ENCODE measurements at regions not wholly inside any gene's neighbourhood (a gene's known extent, or its start where the extent isn't known, plus 50 kb on each side); places are given as distances from the start of the nearest gene placed in this dataset.

- DNase-seq (ENCODE audit: low spot score in 2 of 2) = no peak
- WGBS, 2 donors = 55 to 65% methylated on average over 3 of the region's 3 CpGs
These were observed 70.1 kb upstream of the ARL4D start for GRCh38 chr17:43328650-43329049.

GRCh38 chr17:43327834-43328420, 70.9 kb upstream of the ARL4D start:
- intact Hi-C loops (cut with DNase I; ENCODE audit: low total_unique reads) = no loop called here
- 61 to 69% methylated on average over 9 of the region's 9 CpGs for WGBS, 2 donors
- TF ChIP-seq POLR2A (IDR thresholded peaks at IDR 0.05) (no peak), CTCF (IDR thresholded peaks at IDR 0.05) (no peak)

More at GRCh38 chr17:43328650-43329049, 70.1 kb upstream of the ARL4D start:
- TF ChIP-seq CTCF (IDR thresholded peaks at IDR 0.05) = no peak
- TF ChIP-seq POLR2A (IDR thresholded peaks at IDR 0.05) = no peak
- no peak overlapping the region for H3K4me3 ChIP-seq (ENCODE audit: low read depth, poor library complexity, severe bottlenecking)
- intact Hi-C loops (cut with DNase I; ENCODE audit: low total_unique reads) = no loop called here

GRCh38 chr17:43327421-43327820, 71.4 kb upstream of the ARL4D start:
- no peak for DNase-seq (ENCODE audit: low spot score in 2 of 2)
- WGBS, 2 donors = 57 to 59% methylated on average over 4 of the region's 4 CpGs
- intact Hi-C loops (cut with DNase I; ENCODE audit: low total_unique reads) = no loop called here

More at GRCh38 chr17:43327834-43328420, 70.9 kb upstream of the ARL4D start:
- peak in 1 of 2 donors; percentile 15 for DNase-seq (ENCODE audit: low spot score in 2 of 2)
- no peak overlapping the region for H3K4me3 ChIP-seq (ENCODE audit: low read depth, poor library complexity, severe bottlenecking)

DNA sequence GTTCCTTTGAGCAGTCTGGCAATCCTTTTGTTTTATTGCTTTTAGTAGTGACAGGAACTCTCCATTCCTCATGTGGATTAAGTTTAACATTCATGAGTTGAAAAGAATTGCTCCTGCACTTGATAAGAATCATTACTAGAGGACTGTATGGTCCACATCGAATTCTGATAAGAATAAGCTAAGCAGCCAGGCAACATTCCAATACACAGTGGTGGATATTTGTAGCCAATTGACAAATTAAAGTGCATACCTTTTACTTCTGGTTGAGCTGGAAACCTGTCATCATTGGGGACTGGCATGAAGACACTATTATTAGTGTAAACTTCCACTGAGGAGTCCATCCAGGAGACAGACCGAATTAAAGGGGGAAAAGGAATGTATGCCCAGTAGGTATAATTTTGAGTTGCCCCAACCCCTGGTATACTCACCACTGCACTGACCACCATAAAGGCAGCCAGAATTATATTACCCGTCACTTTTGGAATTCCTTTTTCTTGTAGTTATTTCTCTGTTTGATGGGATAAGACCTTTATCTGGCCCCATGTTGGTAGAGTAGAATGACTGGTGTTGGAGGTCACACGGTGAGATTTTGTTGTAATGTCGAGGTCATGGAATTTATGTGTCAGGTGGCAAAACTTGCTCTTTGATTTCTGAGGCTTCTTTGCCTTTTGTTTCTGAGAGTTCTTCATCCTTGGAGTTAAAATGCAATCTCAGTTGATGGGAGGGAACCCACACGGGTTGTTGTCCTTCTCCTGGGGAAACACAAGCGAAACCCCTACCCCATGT, 72.1 kb upstream of the ARL4D start:
- 75 to 80% methylated on average over 7 of the region's 7 CpGs for WGBS, 2 donors

More at GRCh38 chr17:43327421-43327820, 71.4 kb upstream of the ARL4D start:
- TF ChIP-seq POLR2A (IDR thresholded peaks at IDR 0.05) (no peak), CTCF (IDR thresholded peaks at IDR 0.05) (no peak)
- H3K4me3 ChIP-seq (ENCODE audit: low read depth, poor library complexity, severe bottlenecking) = no peak overlapping the region

DNA sequence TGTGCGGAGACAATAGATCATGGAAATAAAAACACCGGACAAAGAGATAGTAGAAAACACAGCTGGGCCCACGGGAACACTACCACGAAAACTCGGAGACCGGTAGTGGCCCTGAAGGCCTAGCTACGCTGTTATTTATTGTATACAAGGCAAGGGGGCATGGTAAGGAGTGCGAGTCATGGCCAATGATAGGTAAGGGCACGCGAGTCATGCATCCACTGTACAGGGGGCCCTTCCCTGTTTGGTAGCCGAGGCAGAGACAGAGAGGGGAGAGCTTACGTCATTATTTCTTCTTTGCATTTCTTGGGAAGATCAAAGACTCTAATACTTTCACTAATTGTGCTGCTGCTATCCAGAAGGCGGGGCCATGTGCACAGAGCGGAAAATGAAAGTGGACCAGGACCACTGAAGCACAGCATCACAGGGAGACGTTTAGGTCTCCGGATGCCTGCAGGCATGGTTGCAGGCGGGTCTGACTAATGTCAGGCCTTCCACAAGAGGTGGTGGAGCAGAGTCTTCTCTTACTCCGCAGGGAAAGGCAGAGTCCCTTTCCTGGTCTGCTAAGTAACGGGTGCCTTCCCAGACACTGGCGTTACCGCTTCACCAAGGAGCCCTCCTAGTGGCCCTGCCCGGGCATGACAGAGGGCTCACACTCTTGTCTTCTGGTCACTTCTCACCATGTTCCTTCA, 74.4 kb upstream of the ARL4D start:
- peak in 1 of 2 donors; percentile 77 for DNase-seq (ENCODE audit: low spot score in 2 of 2)
- TF ChIP-seq CTCF (IDR thresholded peaks at IDR 0.05) (no peak), POLR2A (IDR thresholded peaks at IDR 0.05) (no peak)
- 81 to 83% methylated on average over 22 of the region's 22 CpGs for WGBS, 2 donors
- no peak overlapping the region for H3K4me3 ChIP-seq (ENCODE audit: low read depth, poor library complexity, severe bottlenecking)
- intact Hi-C loops (cut with DNase I; ENCODE audit: low total_unique reads) = no loop called here

More for the DNA sequence above, 72.1 kb upstream of the ARL4D start:
- H3K4me3 ChIP-seq (ENCODE audit: low read depth, poor library complexity, severe bottlenecking) = no peak overlapping the region
- DNase-seq (ENCODE audit: low spot score in 2 of 2) = no peak
- intact Hi-C loops (cut with DNase I; ENCODE audit: low total_unique reads) = no loop called here
- TF ChIP-seq POLR2A (IDR thresholded peaks at IDR 0.05) (no peak), CTCF (IDR thresholded peaks at IDR 0.05) (no peak)

All from lower leg skin (tissue), 4 donors.